MM.1S (cell line): ENCODE measurements at regions not wholly inside any gene's neighbourhood (a gene's known extent, or its start where the extent isn't known, plus 50 kb on each side); places are given as distances from the start of the nearest gene placed in this dataset.

Source experiments
- DNase-seq: peaks from one replicate; pipeline ENCODE4 v3.0.0-alpha.2; 2015
- H2AFZ ChIP-seq: fragments of 300-600 bp; sonication (generic); 2 replicates; pipeline ENCODE4 v1.6.0; 2016; ENCODE audit warnings: antibody characterized with exemption, low read length
- H3F3A ChIP-seq: fragments of 300-600 bp; sonication (generic); 2 replicates; pipeline ENCODE4 v1.6.1; 2016; ENCODE audit warnings: mild to moderate bottlenecking, antibody characterized with exemption, low read length, moderate library complexity, mixed read lengths; ENCODE audit not compliant: insufficient read depth
- H3K27ac ChIP-seq: fragments of 300-600 bp; sonication (generic); 2 replicates; pipeline ENCODE4 v1.5.1; 2016; ENCODE audit warnings: mild to moderate bottlenecking, low read length
- H3K27me3 ChIP-seq: fragments of 300-600 bp; sonication (generic); replicated peaks from 2 replicates; pipeline ENCODE4 v1.6.0; 2016; ENCODE audit warnings: low read length; ENCODE audit not compliant: insufficient read depth
- H3K36me3 ChIP-seq: fragments of 300-600 bp; sonication (generic); replicated peaks from 2 replicates; pipeline ENCODE4 v1.6.1; 2016; ENCODE audit warnings: mild to moderate bottlenecking, low read length, mixed read lengths; ENCODE audit not compliant: insufficient read depth
- H3K4me1 ChIP-seq: fragments of 300-600 bp; sonication (generic); 2 replicates; pipeline ENCODE4 v1.6.1; 2016; ENCODE audit warnings: low read length, mixed read lengths
- H3K4me2 ChIP-seq: fragments of 300-600 bp; sonication (generic); 2 replicates; pipeline ENCODE4 v1.6.0; 2016; ENCODE audit warnings: low read depth, low read length
- H3K4me3 ChIP-seq: fragments of 300-600 bp; sonication (generic); 2 replicates; pipeline ENCODE4 v1.5.1; 2016; ENCODE audit warnings: low read length, mixed read lengths
- H3K79me2 ChIP-seq: fragments of 300-600 bp; sonication (generic); 2 replicates; pipeline ENCODE4 v1.6.1; 2016; ENCODE audit warnings: mixed run types, low read length, mixed read lengths
- H3K9ac ChIP-seq: fragments of 300-600 bp; sonication (generic); 2 replicates; pipeline ENCODE4 v1.6.1; 2016; ENCODE audit warnings: low read length, mixed read lengths
- H3K9me2 ChIP-seq: fragments of 300-600 bp; sonication (generic); replicated peaks from 2 replicates; pipeline ENCODE4 v1.6.1; 2016; ENCODE audit warnings: mild to moderate bottlenecking, low read length, mixed read lengths; ENCODE audit not compliant: insufficient read depth
- H3K9me3 ChIP-seq: fragments of 300-600 bp; sonication (generic); replicated peaks from 2 replicates; pipeline ENCODE4 v1.6.1; 2016; ENCODE audit warnings: mild to moderate bottlenecking, low read length, mixed read lengths; ENCODE audit not compliant: insufficient read depth
- H4K20me1 ChIP-seq: fragments of 300-600 bp; sonication (generic); 2 replicates; pipeline ENCODE4 v1.6.1; 2016; ENCODE audit warnings: mild to moderate bottlenecking, low read length, moderate library complexity, mixed read lengths; ENCODE audit not compliant: insufficient read depth
- EZH2 ChIP-seq: fragments of 300-600 bp; sonication (generic); optimal IDR thresholded peaks from 2 replicates; pipeline ENCODE3; 2017; ENCODE audit warnings: low read depth, mild to moderate bottlenecking, antibody characterized with exemption, low read length, mixed read lengths
- EZH2phosphoT487 ChIP-seq: fragments of 300-600 bp; sonication (generic); IDR thresholded peaks from 2 replicates; pipeline ENCODE4 v1.6.1; 2018; ENCODE audit warnings: antibody characterized with exemption, low read length
- TF ChIP-seq, protein P1 (sequence below): fragments of 300-600 bp; sonication (generic); IDR thresholded peaks from 2 replicates; pipeline ENCODE4 v1.5.1; 2016; ENCODE audit warnings: antibody characterized with exemption, low read length, mixed read lengths

DNA sequence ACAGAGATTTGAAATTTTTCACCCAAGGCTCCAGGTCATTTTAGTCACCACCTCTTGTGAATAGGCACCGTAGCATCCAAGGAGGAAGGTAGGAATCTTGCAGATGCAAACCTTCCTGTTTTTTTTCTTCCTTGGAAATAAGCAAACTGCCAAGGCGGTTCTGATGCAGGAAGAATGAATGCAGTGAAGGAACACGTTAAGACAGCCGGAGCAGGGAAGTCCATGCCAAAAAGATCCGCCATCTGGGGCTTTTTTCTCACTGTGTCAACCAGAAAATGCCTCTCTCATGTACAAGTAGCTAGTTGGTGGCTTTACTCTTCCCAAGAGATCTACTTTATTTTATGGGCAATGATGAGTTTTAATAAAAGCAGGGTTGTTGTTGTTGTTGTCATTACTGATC lies 142.4 kb downstream of the ZIC5 start:
- Histone ChIP-seq H3K4me1 (no peaks in the 10 kb centered on the region), H3K9ac (no peak overlapping the region), H3K27ac (no peak overlapping the region), H3K9me2 (no peaks in the 10 kb centered on the region), H3K79me2 (no peaks in the 10 kb centered on the region), H3K27me3 (no peaks in the 10 kb centered on the region), H3K4me3 (no peak overlapping the region), H3K9me3 (no peaks in the 10 kb centered on the region), H3F3A (no peaks in the 10 kb centered on the region), H2AFZ (no peak overlapping the region), H4K20me1 (no peaks in the 10 kb centered on the region), H3K4me2 (no peak overlapping the region), H3K36me3 (no peaks in the 10 kb centered on the region)
- DNase-seq = no peak
- TF ChIP-seq EZH2phosphoT487 (no peak), EZH2 (no peak)
- TF ChIP-seq, protein P1, sequence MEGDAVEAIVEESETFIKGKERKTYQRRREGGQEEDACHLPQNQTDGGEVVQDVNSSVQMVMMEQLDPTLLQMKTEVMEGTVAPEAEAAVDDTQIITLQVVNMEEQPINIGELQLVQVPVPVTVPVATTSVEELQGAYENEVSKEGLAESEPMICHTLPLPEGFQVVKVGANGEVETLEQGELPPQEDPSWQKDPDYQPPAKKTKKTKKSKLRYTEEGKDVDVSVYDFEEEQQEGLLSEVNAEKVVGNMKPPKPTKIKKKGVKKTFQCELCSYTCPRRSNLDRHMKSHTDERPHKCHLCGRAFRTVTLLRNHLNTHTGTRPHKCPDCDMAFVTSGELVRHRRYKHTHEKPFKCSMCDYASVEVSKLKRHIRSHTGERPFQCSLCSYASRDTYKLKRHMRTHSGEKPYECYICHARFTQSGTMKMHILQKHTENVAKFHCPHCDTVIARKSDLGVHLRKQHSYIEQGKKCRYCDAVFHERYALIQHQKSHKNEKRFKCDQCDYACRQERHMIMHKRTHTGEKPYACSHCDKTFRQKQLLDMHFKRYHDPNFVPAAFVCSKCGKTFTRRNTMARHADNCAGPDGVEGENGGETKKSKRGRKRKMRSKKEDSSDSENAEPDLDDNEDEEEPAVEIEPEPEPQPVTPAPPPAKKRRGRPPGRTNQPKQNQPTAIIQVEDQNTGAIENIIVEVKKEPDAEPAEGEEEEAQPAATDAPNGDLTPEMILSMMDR = no peak

DNA sequence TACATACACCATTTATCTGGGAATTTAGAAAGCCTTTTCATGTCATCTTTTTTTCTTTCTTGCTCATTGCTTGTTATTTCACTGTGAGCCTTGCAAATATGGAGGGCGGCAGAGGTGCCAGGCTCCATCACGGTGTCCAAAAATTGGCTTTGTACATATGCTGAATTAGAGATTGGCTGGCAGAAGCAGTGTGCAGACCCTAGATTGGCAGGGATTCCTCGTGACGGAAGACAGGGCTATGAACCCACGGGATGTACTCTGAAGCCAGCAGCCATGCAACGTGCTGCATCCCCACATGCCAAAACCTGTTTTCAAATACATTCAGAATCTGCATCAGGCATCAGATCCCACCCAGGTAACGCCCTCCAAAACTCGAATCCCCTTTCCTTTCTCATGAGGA lies 142.8 kb downstream of the ZIC5 start:
- no peaks in the 10 kb centered on the region for H3K79me2 ChIP-seq

DNA sequence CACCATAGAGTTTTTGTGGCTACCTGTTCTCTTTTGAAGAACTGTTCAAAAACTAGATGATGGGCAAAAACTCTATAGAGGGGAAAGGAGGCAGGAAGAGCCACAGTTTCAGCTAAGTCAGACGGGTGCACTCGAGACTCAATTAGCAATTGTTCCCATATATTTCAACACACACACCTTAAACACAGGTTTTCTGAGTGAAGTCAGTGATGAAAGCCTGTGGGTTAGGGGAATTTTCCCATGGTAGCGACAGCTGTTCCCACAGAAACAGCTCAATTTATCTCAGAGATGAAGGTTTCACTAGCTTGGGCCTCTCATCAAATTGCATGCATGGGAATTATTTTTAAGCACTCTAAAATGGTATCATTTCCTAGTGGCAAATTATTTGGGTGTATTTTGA lies 143.4 kb downstream of the ZIC5 start:
- H3K27ac ChIP-seq = no peak overlapping the region

More for the DNA sequence above, 142.8 kb downstream of the ZIC5 start:
- TF ChIP-seq EZH2phosphoT487 (no peak), EZH2 (no peak)
- TF ChIP-seq, protein P1 = no peak
- H2AFZ ChIP-seq = no peak overlapping the region
- no peak overlapping the region for H3K4me2 ChIP-seq
- H3K27ac ChIP-seq = no peak overlapping the region
- no peaks in the 10 kb centered on the region for H3K4me1 ChIP-seq
- H3K9ac ChIP-seq = no peak overlapping the region
- H3K9me3 ChIP-seq = no peaks in the 10 kb centered on the region
- H3K36me3 ChIP-seq = no peaks in the 10 kb centered on the region
- H4K20me1 ChIP-seq = no peaks in the 10 kb centered on the region
- no peak for DNase-seq
- H3K27me3 ChIP-seq = no peaks in the 10 kb centered on the region
- H3K4me3 ChIP-seq = no peak overlapping the region
- H3K9me2 ChIP-seq = no peaks in the 10 kb centered on the region
- no peaks in the 10 kb centered on the region for H3F3A ChIP-seq

DNA sequence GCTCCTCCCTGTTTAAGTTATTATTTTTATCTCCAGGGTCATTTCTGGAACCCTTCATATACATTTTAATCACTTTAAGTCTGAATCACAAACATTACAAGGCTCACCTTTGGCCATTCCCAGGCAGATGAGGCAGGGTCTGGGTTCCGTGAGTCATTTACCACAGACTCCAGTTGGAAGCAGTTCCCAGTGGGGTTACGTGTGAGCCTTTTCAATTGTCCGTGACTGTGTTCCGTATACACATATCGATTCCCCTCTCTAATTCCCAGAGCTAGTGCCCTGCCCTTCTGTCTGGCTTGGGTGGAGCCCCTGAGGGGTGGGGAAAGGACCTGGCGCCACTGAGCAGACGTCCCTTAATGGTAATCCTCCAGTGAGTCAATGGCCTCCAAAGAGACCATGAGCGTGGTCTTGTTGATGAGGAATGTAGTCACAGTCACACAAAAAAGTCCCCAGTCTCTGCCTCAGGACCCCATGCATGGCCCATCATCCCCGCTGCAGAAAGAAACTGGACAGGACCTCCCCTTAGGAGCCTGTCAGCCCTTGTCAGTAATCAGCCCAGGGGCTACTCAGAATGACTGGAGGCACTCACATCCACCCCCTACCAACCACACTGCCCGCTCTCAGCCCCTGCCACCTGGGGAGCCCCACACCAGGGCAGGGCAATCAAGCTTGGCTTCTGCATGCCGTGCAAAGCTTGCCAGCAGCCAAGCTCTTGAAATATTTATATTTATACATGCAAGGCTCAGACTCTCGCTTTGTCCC lies 144.4 kb downstream of the ZIC5 start:
- Histone ChIP-seq H3F3A (no peaks in the 10 kb centered on the region), H3K36me3 (no peaks in the 10 kb centered on the region), H3K9me3 (no peaks in the 10 kb centered on the region), H4K20me1 (no peaks in the 10 kb centered on the region), H3K4me3 (no peak overlapping the region), H3K9me2 (no peaks in the 10 kb centered on the region), H3K79me2 (no peaks in the 10 kb centered on the region), H3K4me2 (no peak overlapping the region), H3K27me3 (no peaks in the 10 kb centered on the region), H2AFZ (no peak overlapping the region), H3K27ac (no peak overlapping the region), H3K9ac (no peak overlapping the region), H3K4me1 (no peaks in the 10 kb centered on the region)
- TF ChIP-seq EZH2phosphoT487 (no peak), EZH2 (no peak)
- TF ChIP-seq, protein P1 = no peak
- DNase-seq = no peak

More for the DNA sequence above, 143.4 kb downstream of the ZIC5 start:
- H3K4me1 ChIP-seq = no peaks in the 10 kb centered on the region
- no peak overlapping the region for H3K9ac ChIP-seq
- H3K79me2 ChIP-seq = no peaks in the 10 kb centered on the region
- H3K9me3 ChIP-seq = no peaks in the 10 kb centered on the region
- H3F3A ChIP-seq = no peaks in the 10 kb centered on the region
- H3K4me3 ChIP-seq = no peak overlapping the region
- DNase-seq = no peak
- TF ChIP-seq EZH2 = no peak
- H3K27me3 ChIP-seq = no peaks in the 10 kb centered on the region
- no peak overlapping the region for H2AFZ ChIP-seq
- H3K36me3 ChIP-seq = no peaks in the 10 kb centered on the region
- H3K9me2 ChIP-seq = no peaks in the 10 kb centered on the region
- H3K4me2 ChIP-seq = no peak overlapping the region
- no peaks in the 10 kb centered on the region for H4K20me1 ChIP-seq
